ENCODE measurements at regions not wholly inside any gene's neighbourhood (a gene's known extent, or its start where the extent isn't known, plus 50 kb on each side); places are given as distances from the start of the nearest gene placed in this dataset.

GRCh38 chr2:184367211-184367610 is 231.1 kb upstream of the ZNF804A start:
- intact Hi-C loops (cut with micrococcal nuclease), result no loop called here
- no peak for DNase-seq (ENCODE audit: unreplicated experiment)
- H3K4me3 Mint-ChIP-seq (ENCODE audit: unreplicated experiment), result no peak overlapping the region
- H3K9me3 Mint-ChIP-seq (ENCODE audit: unreplicated experiment), result no peaks in the 10 kb centered on the region
- no peaks in the 10 kb centered on the region for H3K36me3 Mint-ChIP-seq (ENCODE audit: insufficient read depth, unreplicated experiment)
- CTCF ChIA-PET, result no interaction called here
- no peak for TF ChIP-seq CTCF (IDR thresholded peaks at IDR 0.05; ENCODE audit: unreplicated experiment)
- no peaks in the 10 kb centered on the region for H3K27me3 Mint-ChIP-seq (ENCODE audit: insufficient read depth, unreplicated experiment)
- no peak overlapping the region for H3K27ac Mint-ChIP-seq (ENCODE audit: low read depth, unreplicated experiment)
- no TSS peak for BruUV-seq (replicated peaks)
- H3K4me1 Mint-ChIP-seq (ENCODE audit: insufficient read depth, unreplicated experiment), result no peaks in the 10 kb centered on the region
- POLR2A ChIA-PET, result no interaction called here

- no peak overlapping the region for H3K4me3 Mint-ChIP-seq (ENCODE audit: unreplicated experiment)
- H3K27me3 Mint-ChIP-seq (ENCODE audit: insufficient read depth, unreplicated experiment), result no peaks in the 10 kb centered on the region
- BruUV-seq (replicated peaks), result no TSS peak
- no peak for DNase-seq (ENCODE audit: unreplicated experiment)
- CTCF ChIA-PET, result no interaction called here
- intact Hi-C loops (cut with micrococcal nuclease), result no loop called here
- H3K4me1 Mint-ChIP-seq (ENCODE audit: insufficient read depth, unreplicated experiment), result no peaks in the 10 kb centered on the region
- no peak for TF ChIP-seq CTCF (IDR thresholded peaks at IDR 0.05; ENCODE audit: unreplicated experiment)
- POLR2A ChIA-PET, result no interaction called here
- H3K27ac Mint-ChIP-seq (ENCODE audit: low read depth, unreplicated experiment), result no peak overlapping the region
- H3K9me3 Mint-ChIP-seq (ENCODE audit: unreplicated experiment), result no peaks in the 10 kb centered on the region
- H3K36me3 Mint-ChIP-seq (ENCODE audit: insufficient read depth, unreplicated experiment), result no peaks in the 10 kb centered on the region
Measured at GRCh38 chr2:184369307-184369706, 229.0 kb upstream of the ZNF804A start.

GRCh38 chr2:184370954-184371353 is 227.4 kb upstream of the ZNF804A start:
- intact Hi-C loops (cut with micrococcal nuclease), result no loop called here
- BruUV-seq (replicated peaks), result no TSS peak
- DNase-seq (ENCODE audit: unreplicated experiment), result no peak
- H3K9me3 Mint-ChIP-seq (ENCODE audit: unreplicated experiment), result no peaks in the 10 kb centered on the region
- CTCF ChIA-PET, result no interaction called here
- no peaks in the 10 kb centered on the region for H3K36me3 Mint-ChIP-seq (ENCODE audit: insufficient read depth, unreplicated experiment)
- H3K4me1 Mint-ChIP-seq (ENCODE audit: insufficient read depth, unreplicated experiment), result no peaks in the 10 kb centered on the region
- H3K4me3 Mint-ChIP-seq (ENCODE audit: unreplicated experiment), result no peak overlapping the region
- no peaks in the 10 kb centered on the region for H3K27me3 Mint-ChIP-seq (ENCODE audit: insufficient read depth, unreplicated experiment)
- POLR2A ChIA-PET, result no interaction called here
- no peak for TF ChIP-seq CTCF (IDR thresholded peaks at IDR 0.05; ENCODE audit: unreplicated experiment)
- H3K27ac Mint-ChIP-seq (ENCODE audit: low read depth, unreplicated experiment), result no peak overlapping the region

GRCh38 chr2:184371641-184372040 is 226.7 kb upstream of the ZNF804A start:
- no peaks in the 10 kb centered on the region for H3K36me3 Mint-ChIP-seq (ENCODE audit: insufficient read depth, unreplicated experiment)
- no peaks in the 10 kb centered on the region for H3K27me3 Mint-ChIP-seq (ENCODE audit: insufficient read depth, unreplicated experiment)
- ChIA-PET POLR2A (no interaction called here), CTCF (no interaction called here)
- intact Hi-C loops (cut with micrococcal nuclease), result no loop called here
- BruUV-seq (replicated peaks), result no TSS peak
- no peak overlapping the region for H3K4me3 Mint-ChIP-seq (ENCODE audit: unreplicated experiment)
- DNase-seq (ENCODE audit: unreplicated experiment), result no peak
- H3K4me1 Mint-ChIP-seq (ENCODE audit: insufficient read depth, unreplicated experiment), result no peaks in the 10 kb centered on the region
- H3K9me3 Mint-ChIP-seq (ENCODE audit: unreplicated experiment), result no peaks in the 10 kb centered on the region
- H3K27ac Mint-ChIP-seq (ENCODE audit: low read depth, unreplicated experiment), result no peak overlapping the region
- TF ChIP-seq CTCF (IDR thresholded peaks at IDR 0.05; ENCODE audit: unreplicated experiment), result no peak

All from MCF 10A (cell line).